ENCODE measurements at regions not wholly inside any gene's neighbourhood (a gene's known extent, or its start where the extent isn't known, plus 50 kb on each side); places are given as distances from the start of the nearest gene placed in this dataset.

GRCh38 chr19:30712431-30713337, 340.5 kb downstream of the ZNF536 start:
- Histone ChIP-seq H3K27ac (ENCODE audit: low read length) (no peak overlapping the region), H3K9me3 (ENCODE audit: control insufficient read depth in 2 of 2, low read length in 2 of 2) (no peaks in the 10 kb centered on the region), H3K4me1 (ENCODE audit: control insufficient read depth, insufficient read depth, low read length) (no peaks in the 10 kb centered on the region), H3K9ac (ENCODE audit: low read length in 2 of 2) (no peak overlapping the region), H3K27me3 (ENCODE audit: control insufficient read depth in 1 of 2, insufficient read depth in 2 of 2, low read length in 2 of 2) (peaks cover 0 to 2% of the 10 kb centered on the region in 2 donors), H3K4me3 (ENCODE audit: low read length in 2 of 2) (no peak overlapping the region), H3K36me3 (ENCODE audit: control insufficient read depth in 2 of 2, insufficient read depth in 2 of 2, low read length in 2 of 2) (no peaks in the 10 kb centered on the region)

- Histone ChIP-seq H3K9me3 (ENCODE audit: control insufficient read depth in 2 of 2, low read length in 2 of 2) (no peaks in the 10 kb centered on the region), H3K36me3 (ENCODE audit: control insufficient read depth in 2 of 2, insufficient read depth in 2 of 2, low read length in 2 of 2) (no peaks in the 10 kb centered on the region), H3K9ac (ENCODE audit: low read length in 2 of 2) (no peak overlapping the region), H3K4me1 (ENCODE audit: control insufficient read depth, insufficient read depth, low read length) (no peaks in the 10 kb centered on the region), H3K27ac (ENCODE audit: low read length) (no peak overlapping the region), H3K27me3 (ENCODE audit: control insufficient read depth in 1 of 2, insufficient read depth in 2 of 2, low read length in 2 of 2) (peaks cover 0 to 2% of the 10 kb centered on the region in 2 donors), H3K4me3 (ENCODE audit: low read length in 2 of 2) (no peak overlapping the region)
Observed at GRCh38 chr19:30711826-30712225, 339.6 kb downstream of the ZNF536 start.

- Histone ChIP-seq H3K9ac (ENCODE audit: low read length in 2 of 2) (no peak overlapping the region), H3K4me1 (ENCODE audit: control insufficient read depth, insufficient read depth, low read length) (no peaks in the 10 kb centered on the region), H3K9me3 (ENCODE audit: control insufficient read depth in 2 of 2, low read length in 2 of 2) (no peaks in the 10 kb centered on the region), H3K27ac (ENCODE audit: low read length) (no peak overlapping the region), H3K4me3 (ENCODE audit: low read length in 2 of 2) (no peak overlapping the region), H3K27me3 (ENCODE audit: control insufficient read depth in 1 of 2, insufficient read depth in 2 of 2, low read length in 2 of 2) (peaks cover 0 to 2% of the 10 kb centered on the region in 2 donors), H3K36me3 (ENCODE audit: control insufficient read depth in 2 of 2, insufficient read depth in 2 of 2, low read length in 2 of 2) (no peaks in the 10 kb centered on the region)
Observed at GRCh38 chr19:30711296-30711695, 339.1 kb downstream of the ZNF536 start.

GRCh38 chr19:30710721-30711120, 338.5 kb downstream of the ZNF536 start:
- H3K27ac ChIP-seq (ENCODE audit: low read length): no peak overlapping the region

GRCh38 chr19:30708416-30709178, 336.4 kb downstream of the ZNF536 start:
- Histone ChIP-seq H3K27ac (ENCODE audit: low read length) (no peak overlapping the region), H3K9ac (ENCODE audit: low read length in 2 of 2) (no peak overlapping the region), H3K27me3 (ENCODE audit: control insufficient read depth in 1 of 2, insufficient read depth in 2 of 2, low read length in 2 of 2) (peaks cover under 1 to 2% of the 10 kb centered on the region in 2 donors), H3K36me3 (ENCODE audit: control insufficient read depth in 2 of 2, insufficient read depth in 2 of 2, low read length in 2 of 2) (no peaks in the 10 kb centered on the region), H3K9me3 (ENCODE audit: control insufficient read depth in 2 of 2, low read length in 2 of 2) (no peaks in the 10 kb centered on the region), H3K4me3 (ENCODE audit: low read length in 2 of 2) (no peak overlapping the region), H3K4me1 (ENCODE audit: control insufficient read depth, insufficient read depth, low read length) (no peaks in the 10 kb centered on the region)

More at GRCh38 chr19:30710721-30711120, 338.5 kb downstream of the ZNF536 start:
- H3K4me1 ChIP-seq (ENCODE audit: control insufficient read depth, insufficient read depth, low read length): no peaks in the 10 kb centered on the region
- peaks cover 0 to 2% of the 10 kb centered on the region in 2 donors for H3K27me3 ChIP-seq (ENCODE audit: control insufficient read depth in 1 of 2, insufficient read depth in 2 of 2, low read length in 2 of 2)
- H3K9ac ChIP-seq (ENCODE audit: low read length in 2 of 2): no peak overlapping the region
- H3K9me3 ChIP-seq (ENCODE audit: control insufficient read depth in 2 of 2, low read length in 2 of 2): no peaks in the 10 kb centered on the region
- H3K4me3 ChIP-seq (ENCODE audit: low read length in 2 of 2): no peak overlapping the region
- H3K36me3 ChIP-seq (ENCODE audit: control insufficient read depth in 2 of 2, insufficient read depth in 2 of 2, low read length in 2 of 2): no peaks in the 10 kb centered on the region

- Histone ChIP-seq H3K9ac (ENCODE audit: low read length in 2 of 2) (no peak overlapping the region), H3K4me1 (ENCODE audit: control insufficient read depth, insufficient read depth, low read length) (no peaks in the 10 kb centered on the region), H3K4me3 (ENCODE audit: low read length in 2 of 2) (no peak overlapping the region), H3K36me3 (ENCODE audit: control insufficient read depth in 2 of 2, insufficient read depth in 2 of 2, low read length in 2 of 2) (no peaks in the 10 kb centered on the region), H3K9me3 (ENCODE audit: control insufficient read depth in 2 of 2, low read length in 2 of 2) (no peaks in the 10 kb centered on the region), H3K27ac (ENCODE audit: low read length) (no peak overlapping the region), H3K27me3 (ENCODE audit: control insufficient read depth in 1 of 2, insufficient read depth in 2 of 2, low read length in 2 of 2) (peaks cover 0 to 5% of the 10 kb centered on the region in 2 donors)
Observed at GRCh38 chr19:30704771-30705330, 332.7 kb downstream of the ZNF536 start.

GRCh38 chr19:30703645-30704044, 331.5 kb downstream of the ZNF536 start:
- Histone ChIP-seq H3K9me3 (ENCODE audit: control insufficient read depth in 2 of 2, low read length in 2 of 2) (no peaks in the 10 kb centered on the region), H3K36me3 (ENCODE audit: control insufficient read depth in 2 of 2, insufficient read depth in 2 of 2, low read length in 2 of 2) (no peaks in the 10 kb centered on the region), H3K9ac (ENCODE audit: low read length in 2 of 2) (no peak overlapping the region), H3K27ac (ENCODE audit: low read length) (no peak overlapping the region), H3K27me3 (ENCODE audit: control insufficient read depth in 1 of 2, insufficient read depth in 2 of 2, low read length in 2 of 2) (peaks cover 0 to 5% of the 10 kb centered on the region in 2 donors), H3K4me3 (ENCODE audit: low read length in 2 of 2) (no peak overlapping the region), H3K4me1 (ENCODE audit: control insufficient read depth, insufficient read depth, low read length) (no peaks in the 10 kb centered on the region)

GRCh38 chr19:30701178-30701577, 329.0 kb downstream of the ZNF536 start:
- H3K4me1 ChIP-seq (ENCODE audit: control insufficient read depth, insufficient read depth, low read length): no peaks in the 10 kb centered on the region
- no peak overlapping the region for H3K27ac ChIP-seq (ENCODE audit: low read length)
- H3K9ac ChIP-seq (ENCODE audit: low read length in 2 of 2): no peak overlapping the region
- no peak overlapping the region for H3K4me3 ChIP-seq (ENCODE audit: low read length in 2 of 2)
- no peaks in the 10 kb centered on the region for H3K9me3 ChIP-seq (ENCODE audit: control insufficient read depth in 2 of 2, low read length in 2 of 2)
- H3K36me3 ChIP-seq (ENCODE audit: control insufficient read depth in 2 of 2, insufficient read depth in 2 of 2, low read length in 2 of 2): no peaks in the 10 kb centered on the region
- peaks cover 0 to 5% of the 10 kb centered on the region in 2 donors for H3K27me3 ChIP-seq (ENCODE audit: control insufficient read depth in 1 of 2, insufficient read depth in 2 of 2, low read length in 2 of 2)

GRCh38 chr19:30699871-30700280, 327.7 kb downstream of the ZNF536 start:
- Histone ChIP-seq H3K27me3 (ENCODE audit: control insufficient read depth in 1 of 2, insufficient read depth in 2 of 2, low read length in 2 of 2) (peaks cover 0 to 5% of the 10 kb centered on the region in 2 donors), H3K9me3 (ENCODE audit: control insufficient read depth in 2 of 2, low read length in 2 of 2) (no peaks in the 10 kb centered on the region), H3K9ac (ENCODE audit: low read length in 2 of 2) (no peak overlapping the region), H3K4me3 (ENCODE audit: low read length in 2 of 2) (no peak overlapping the region), H3K27ac (ENCODE audit: low read length) (no peak overlapping the region), H3K4me1 (ENCODE audit: control insufficient read depth, insufficient read depth, low read length) (no peaks in the 10 kb centered on the region), H3K36me3 (ENCODE audit: control insufficient read depth in 2 of 2, insufficient read depth in 2 of 2, low read length in 2 of 2) (no peaks in the 10 kb centered on the region)

- H3K4me3 ChIP-seq (ENCODE audit: low read length in 2 of 2): no peak overlapping the region
- H3K4me1 ChIP-seq (ENCODE audit: control insufficient read depth, insufficient read depth, low read length): peaks cover 14% of the 10 kb centered on the region
- H3K9ac ChIP-seq (ENCODE audit: low read length in 2 of 2): no peak overlapping the region
- no peak overlapping the region for H3K27ac ChIP-seq (ENCODE audit: low read length)
- no peaks in the 10 kb centered on the region for H3K36me3 ChIP-seq (ENCODE audit: control insufficient read depth in 2 of 2, insufficient read depth in 2 of 2, low read length in 2 of 2)
- no peaks in the 10 kb centered on the region for H3K27me3 ChIP-seq (ENCODE audit: control insufficient read depth in 1 of 2, insufficient read depth in 2 of 2, low read length in 2 of 2)
- no peaks in the 10 kb centered on the region for H3K9me3 ChIP-seq (ENCODE audit: control insufficient read depth in 2 of 2, low read length in 2 of 2)
Observed at GRCh38 chr19:30696514-30696913, 324.3 kb downstream of the ZNF536 start.

Measured in stomach smooth muscle (tissue), 2 donors.